TTC549 (cell line): ENCODE measurements at regions not wholly inside any gene's neighbourhood (a gene's known extent, or its start where the extent isn't known, plus 50 kb on each side); places are given as distances from the start of the nearest gene placed in this dataset.

ENCODE experiments used
- FAIRE-seq: peaks from 2 replicates; lab custom pipeline; 2012; peaks lifted over from hg19 to GRCh38; lab: Jason Lieb, UNC

DNA sequence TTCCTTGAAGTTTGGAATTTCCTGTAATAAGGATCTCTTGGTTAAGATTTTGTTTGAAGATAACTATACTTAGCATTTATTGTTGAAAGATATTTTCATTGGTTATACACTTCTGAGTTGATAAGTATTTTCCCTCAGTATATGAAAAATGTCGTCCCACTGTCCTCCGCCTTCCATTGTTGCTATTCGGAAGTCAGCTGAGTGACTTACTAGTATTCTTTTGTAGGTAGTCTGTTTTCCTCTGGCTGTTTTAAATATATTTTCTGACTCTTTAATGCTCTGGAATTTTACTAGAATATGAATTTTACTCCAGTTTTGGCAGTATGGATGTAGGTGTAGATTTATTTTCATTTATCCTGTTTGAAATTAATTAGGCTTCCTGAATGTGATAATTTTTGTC, 498.7 kb upstream of the NFIA start:
- no peak for FAIRE-seq

DNA sequence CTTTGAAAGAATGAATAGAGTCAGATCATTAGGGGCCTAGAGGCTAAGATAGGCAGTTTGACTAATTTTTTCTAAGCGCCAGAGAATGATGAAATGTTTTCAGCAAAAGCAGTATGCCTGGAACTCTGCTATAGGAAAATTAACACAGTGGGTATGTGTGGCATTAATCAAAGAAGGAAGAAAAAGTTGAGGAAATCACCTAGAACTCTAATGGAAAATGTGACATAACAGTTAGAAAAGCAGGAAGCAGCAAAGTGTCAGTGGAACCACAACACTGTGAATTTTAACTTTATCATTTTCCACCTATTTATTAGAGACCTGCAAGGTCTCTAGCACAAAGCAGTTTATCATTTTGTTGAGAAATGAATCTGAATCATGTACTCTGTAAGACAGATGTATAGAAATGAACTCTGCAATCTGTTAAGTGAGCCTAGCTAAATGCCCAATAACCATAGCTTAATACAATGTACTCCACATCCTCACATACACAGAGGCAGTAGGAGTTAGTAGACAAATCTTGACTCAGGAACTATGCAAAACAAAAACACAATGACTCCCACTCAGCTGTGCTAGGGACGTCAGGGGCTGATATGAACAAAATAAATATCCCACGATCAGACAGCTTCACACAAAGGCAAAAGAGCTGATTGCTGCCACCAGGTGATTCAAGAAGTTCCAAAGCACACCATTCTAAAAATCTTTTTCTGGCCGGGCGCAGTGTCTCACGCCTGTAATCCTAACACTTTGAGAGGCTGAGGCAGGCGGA, 500.7 kb upstream of the NFIA start:
- no peak for FAIRE-seq

DNA sequence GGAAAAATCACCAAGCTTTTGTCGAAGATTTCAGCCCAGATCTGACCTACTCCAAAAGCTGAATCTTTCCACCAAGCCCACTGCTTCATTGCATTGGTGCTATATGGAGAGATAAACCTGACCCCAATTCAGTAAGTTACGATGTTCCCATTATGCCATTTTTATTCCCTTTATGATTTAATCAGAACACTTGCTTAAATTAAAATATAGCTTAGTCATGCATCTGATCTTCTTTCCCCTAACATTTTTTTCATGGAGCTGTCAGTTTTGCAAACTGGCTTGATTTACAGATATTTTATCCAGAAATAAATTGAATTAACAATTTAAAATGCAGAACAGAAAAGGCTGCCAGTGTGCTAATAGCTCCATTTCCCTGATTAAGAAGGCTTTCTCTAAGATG, 503.5 kb upstream of the C1orf87 start:
- no peak for FAIRE-seq

DNA sequence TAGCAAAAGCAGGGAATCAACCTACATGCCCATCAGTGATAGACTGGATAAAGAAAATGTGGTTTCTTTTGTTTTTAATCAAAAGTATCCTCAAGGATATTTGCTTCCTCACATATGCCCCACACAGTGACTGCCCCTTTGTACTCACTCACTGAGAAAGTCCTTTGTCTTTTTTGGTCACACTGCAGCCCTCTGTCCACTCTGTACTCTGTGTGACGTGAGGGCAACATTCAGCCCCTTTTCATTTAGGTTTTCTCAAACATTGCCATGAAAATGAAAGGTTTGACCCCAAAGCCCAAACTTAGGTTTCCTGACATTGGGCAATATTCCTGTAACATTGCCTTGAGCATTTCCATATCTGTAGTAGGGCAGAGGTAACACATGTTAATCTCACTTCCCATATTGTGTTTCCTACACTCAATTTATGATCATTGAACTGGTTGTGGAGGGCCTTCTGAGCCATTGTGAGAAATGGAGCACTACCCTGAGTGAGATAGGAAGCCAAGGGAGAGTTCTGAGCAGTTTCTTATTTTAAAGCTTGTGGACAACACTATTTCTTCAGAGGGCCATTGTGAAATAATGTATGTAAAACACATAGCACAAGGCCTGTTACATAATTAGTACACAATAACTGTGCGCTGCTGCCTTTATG, 501.9 kb upstream of the C1orf87 start:
- no peak for FAIRE-seq

DNA sequence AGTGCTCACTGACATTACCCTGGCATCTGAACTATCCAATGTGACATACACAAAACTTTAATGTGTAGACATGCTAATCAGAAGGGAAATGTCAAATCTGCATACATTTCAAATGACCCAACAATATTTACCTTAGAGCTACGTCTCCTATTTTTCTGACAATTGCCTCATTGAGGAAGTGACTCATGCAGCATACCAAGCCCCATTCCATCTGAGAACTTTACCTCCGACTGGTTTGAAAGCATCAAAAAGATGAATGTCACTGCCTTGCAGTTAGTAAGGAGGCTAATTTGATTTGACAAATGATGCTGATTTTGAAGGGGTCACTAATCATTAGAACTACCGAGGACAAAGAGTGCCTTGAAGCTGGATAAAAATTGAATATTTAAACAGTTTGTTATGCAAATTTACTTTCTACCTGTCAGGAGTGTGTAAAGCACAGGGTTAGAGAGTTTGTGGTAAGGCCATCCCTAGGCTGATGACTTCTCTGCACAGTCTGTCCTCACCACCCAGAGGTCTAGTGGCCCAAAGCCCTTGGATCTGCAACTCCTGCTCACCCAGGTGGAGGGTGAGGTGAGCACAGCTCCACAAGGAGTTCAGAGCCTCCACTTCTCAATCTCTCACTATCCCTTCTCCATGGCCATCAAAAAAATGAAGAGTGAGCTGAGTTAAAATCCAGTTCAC, 500.3 kb upstream of the C1orf87 start:
- FAIRE-seq, result no peak

DNA sequence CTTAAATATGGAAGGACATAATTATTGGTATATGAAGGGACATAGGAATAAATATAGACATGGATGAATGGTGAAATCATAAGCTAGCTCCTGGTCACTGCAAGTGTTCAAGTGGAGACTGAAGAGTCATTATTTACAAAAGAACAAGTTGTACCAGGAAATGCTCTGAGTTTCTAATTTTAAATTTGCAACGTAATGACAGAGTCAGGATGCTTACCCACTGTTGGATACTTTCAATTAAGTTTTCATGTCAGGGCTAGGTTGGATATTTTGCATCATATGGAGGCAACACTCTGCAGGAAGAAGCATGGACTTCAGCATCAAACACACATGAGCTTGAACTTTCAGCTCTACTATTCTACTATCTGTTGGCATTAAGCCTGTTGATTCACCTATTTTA, 499.6 kb upstream of the C1orf87 start:
- no peak for FAIRE-seq

DNA sequence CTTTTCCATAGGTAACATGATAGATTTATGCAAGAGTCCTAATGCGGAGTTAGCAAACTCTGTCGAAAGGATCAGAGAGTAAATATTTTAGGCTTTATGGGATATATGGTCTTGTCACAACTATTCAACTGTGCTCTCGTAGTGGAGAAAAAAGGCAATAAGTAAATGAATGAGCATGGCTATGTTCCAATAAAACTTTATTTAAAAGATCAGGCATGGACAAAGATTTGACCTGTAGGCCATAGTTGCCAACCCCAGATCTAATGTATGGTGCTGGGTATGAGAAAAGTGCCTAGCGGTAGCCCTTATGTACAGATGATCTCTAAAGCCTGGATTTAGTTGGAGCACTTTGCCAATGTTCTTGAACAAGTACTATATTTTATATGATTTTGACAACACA, 498.8 kb upstream of the C1orf87 start:
- no peak for FAIRE-seq

DNA sequence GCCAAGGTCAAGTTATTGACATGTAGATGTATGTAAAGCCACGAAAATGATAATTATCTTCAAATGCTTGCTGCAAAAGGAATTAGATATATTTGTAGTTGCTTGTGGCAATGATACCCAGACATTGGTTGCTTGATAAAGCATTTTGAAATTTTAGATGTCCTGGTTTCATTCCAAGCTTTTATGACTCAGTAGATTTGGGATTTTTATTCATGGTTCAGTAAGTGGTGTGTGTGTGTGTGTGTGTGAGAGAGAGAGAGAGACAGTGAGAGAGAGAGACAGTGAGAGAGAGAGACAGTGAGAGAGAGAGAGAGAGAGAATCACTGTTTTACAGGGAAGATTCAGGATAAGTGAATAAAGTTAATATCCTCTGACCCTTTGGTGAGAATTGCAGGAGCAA, 498.2 kb upstream of the C1orf87 start:
- no peak for FAIRE-seq

DNA sequence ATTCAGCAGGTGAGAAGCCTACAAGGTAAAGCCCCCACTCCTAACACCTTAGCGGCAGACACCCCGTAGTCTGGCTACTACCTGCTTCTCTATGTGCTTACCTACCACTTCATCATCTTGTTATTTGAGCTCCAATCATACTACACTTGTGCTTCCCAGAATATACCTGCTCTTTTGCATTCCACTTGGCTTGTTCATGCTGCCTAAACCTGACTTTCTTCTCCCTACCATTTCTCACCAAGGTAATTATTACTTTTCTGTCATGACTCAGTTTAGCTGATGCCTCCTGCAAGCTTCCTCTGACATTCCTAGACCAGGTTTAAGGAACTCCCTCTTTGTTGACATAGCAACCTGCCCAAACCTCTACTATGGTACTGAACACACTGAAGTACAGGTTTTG, 495.6 kb upstream of the C1orf87 start:
- FAIRE-seq, result no peak

DNA sequence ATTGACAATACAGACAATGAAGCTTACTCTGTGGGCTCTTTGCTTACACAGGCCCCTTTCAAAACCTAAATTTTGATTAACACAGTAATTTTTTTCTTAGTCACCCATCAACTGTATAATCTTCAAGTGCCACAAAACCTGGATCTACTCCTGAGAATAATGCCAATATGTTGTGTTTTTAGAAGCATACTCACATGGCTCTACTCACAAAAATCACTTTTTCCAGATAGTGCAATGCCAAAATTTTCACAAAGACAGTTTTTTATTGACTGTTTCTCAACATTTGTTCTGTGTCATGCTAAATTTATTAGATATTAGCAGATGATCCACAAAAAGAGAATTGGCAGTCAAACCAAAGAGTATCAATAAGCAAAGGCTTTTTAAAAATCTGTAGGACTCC, 493.7 kb upstream of the C1orf87 start:
- FAIRE-seq, result no peak

DNA sequence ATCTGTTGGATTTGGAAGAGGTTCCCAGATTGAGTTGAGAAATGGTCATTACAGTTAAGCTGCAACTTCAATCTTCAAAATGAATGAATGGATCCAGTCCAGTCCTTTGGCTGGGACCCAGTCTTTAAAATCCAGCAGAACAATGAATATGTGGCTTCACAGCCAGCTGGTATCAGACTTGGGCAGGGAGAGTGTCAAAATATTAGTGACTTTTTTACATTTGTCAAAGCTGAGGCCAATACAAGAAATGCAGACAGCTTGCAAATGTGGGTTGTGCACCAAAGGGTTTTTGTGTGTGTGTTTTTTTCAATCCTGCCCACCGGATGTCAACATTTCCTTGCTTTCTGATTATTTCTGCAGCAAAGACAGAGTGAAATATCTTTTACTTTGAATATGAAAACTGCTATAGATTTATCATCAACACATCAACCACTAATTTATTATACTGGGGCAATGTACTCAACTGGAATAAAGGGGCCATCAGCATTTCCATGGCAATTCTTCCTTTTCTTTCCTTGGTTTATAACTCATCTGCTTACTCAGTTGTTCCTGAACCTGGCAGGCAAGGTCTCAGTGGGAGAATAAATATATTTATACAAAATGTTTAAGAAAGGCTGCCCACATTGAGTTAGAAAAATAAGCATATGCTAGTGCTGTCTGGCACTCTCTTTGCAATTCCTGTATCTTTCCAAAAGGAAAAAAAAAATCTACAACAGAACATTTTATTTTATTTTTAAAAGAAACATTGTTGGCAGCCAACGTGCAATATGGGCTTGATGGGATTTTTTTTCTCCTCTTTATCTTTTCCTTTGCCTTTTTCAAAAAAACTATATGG, 491.6 kb upstream of the C1orf87 start:
- no peak for FAIRE-seq

DNA sequence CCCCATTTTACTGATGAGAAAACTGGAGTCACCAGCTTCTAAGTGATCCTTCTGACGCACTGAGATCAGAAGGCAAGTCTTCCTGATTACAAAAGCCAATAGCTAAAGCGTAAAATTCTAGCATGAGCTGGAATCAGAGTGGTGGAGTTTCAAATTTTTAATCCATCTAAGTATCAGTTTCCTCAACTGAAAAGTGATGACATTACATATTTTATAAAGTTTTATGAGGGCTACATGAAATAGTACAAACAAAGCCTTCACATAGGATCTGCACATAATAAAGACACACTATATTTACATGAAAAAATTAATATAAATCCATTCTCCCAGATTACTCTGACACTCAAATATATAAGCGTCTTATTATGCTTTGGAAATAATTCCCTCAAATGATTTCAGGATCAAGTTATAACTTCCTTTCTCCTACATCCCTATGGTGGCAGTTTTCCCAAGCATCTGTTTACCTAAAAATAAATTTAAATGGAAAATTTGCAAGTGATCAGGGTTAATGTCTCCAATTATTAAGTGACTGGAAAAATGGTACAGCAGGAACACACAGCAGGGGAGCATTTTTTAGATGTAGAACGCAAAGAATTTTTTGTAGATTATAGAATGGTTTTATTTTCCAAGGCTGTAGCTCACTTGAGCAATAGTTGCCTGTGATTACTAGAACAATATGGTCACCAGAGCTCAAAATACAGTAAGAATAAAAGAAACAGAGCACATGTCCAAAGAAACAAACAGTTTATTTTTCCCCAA, 490.4 kb upstream of the C1orf87 start:
- FAIRE-seq, result no peak

DNA sequence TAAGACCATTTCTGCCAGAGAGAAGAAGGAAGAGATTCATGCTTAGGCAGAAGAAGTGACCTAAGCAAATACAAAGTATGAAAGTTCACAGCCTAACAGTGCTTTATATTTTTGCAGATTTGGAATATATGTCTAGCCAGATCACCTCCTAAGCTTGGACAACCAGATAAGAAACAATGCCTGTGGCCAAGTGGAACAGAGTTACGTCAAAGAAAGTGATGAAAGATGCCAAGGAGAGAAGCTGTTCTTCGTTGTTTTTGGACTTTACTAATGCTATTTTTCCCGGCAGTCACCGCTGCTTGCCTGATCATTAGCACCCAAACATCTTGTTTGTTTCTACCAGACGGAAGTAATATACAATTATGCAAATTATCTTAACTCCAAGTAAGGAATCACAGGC, 489.2 kb upstream of the C1orf87 start:
- FAIRE-seq, result no peak

DNA sequence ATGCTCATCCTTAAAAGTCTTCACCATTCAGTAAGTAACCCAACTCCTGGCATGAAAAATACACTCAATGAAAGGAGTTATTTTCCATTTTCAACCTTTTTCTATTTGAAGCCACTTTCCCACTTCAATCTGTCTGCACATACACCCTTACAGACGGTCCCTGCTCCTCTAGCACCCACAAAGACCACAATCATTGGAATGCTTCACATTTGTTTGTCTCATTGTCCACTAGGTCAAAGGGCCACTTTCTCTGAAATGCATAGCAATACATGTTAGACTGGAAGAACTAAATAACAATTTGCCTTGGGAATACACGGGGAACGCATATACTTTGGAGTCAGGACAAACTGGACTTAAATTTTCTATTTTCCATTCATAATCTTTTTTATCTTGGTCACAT, 487.1 kb upstream of the C1orf87 start:
- FAIRE-seq, result no peak

DNA sequence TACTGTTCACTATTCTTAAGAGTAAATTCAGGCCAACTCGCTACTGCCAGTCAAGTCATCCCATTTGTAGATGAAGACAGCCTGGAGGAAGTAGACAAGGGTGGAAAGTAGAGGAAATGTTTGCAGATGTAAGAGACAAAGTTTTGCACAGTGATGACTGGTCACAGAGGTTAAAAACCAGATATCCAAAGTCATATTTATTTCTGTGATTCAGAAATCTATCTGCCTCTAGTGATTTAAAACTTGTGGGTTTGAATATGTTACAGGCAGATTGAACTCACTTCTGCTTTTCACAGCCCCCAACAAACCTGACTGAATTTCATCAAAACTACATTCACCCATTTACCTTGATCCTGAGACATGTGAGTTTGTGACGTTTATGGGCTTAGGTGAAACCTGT, 484.7 kb upstream of the C1orf87 start:
- no peak for FAIRE-seq

DNA sequence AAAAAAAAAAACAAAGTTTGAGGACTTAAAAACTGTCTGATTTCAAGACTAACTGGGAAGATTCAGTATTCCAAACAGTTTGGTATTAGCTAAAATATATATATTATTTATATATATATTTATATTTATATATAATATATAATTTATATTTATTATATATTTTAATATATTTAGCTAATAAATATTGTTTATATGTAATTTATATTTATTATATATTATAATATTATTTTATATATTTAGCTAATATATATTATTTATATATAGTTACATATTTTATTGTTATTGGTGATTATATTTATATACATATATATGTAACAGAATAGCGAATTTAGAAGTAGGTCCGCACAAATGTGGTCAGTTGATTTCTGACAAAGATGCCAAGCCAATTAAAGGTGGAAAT, 480.2 kb upstream of the C1orf87 start:
- FAIRE-seq, result peak; percentile 87

DNA sequence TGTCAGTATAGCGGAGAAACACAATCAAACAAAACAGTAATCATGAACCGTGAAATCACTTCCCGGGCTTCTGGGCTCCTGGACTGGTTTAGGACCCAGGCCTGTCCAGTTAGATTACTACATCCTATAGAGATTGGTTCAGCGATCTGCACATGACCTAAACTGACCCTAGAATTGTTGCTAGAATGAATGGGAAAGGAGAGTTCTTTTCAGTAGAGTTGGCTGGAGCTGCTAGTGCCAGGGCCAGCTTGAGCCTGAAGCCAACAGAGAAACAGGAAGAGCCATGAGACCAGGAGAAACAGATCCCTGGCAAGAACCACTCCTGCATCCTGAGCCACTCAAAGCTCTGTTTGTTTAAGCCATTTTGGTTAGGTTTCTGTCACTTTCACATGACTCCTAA, 474.3 kb upstream of the C1orf87 start:
- no peak for FAIRE-seq

DNA sequence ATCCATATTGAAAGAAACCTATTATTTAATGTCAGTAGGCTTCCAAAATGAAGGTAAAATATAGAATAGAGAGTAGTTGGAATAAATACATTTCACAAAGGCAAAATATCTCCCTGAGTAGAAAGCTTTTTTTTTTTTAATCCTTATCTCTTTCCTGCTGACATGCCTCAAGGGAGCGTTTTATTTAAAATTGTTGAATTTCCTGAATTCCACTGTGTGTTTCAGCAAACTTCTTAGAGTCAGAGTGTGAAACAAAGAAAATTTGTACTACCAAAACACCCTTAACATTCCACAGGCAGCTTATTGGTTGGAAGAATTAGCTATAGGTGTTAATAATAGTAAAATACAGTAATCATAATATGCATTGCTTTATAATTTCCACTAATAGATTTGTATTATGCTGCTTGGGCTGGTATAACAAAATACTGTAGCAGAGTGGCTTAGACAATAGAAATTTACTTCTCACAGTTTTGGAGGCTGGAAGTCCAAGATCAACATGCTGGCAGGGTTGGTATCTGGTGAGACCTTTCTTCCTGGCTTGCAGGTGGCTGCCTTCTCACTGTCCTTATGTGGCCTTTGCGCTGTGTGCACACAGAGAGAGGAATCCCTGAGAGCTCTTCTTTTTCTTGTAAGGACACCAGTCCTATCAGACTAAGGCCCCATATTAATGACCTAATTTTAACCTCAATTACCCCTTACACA, 468.4 kb upstream of the C1orf87 start:
- FAIRE-seq, result no peak

DNA sequence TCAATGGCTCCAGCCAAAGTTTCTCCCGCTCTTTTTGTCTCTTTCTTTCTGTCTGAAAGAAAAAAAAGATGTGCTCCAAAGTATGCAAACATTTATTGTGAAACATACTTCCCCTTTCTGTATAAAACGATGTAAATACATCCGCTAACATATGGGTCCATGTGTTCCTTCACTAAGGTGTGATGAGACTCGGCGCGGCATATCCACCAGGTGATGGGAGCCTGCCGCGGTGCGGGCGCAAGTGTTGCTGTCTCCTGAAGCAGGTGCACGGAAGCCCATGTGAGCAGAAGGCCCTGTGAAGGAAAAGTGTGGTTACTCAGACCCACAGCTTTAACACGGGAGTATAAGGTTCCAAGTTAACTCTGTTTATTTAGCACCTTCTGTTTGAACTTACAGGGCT, 466.6 kb upstream of the C1orf87 start:
- no peak for FAIRE-seq

DNA sequence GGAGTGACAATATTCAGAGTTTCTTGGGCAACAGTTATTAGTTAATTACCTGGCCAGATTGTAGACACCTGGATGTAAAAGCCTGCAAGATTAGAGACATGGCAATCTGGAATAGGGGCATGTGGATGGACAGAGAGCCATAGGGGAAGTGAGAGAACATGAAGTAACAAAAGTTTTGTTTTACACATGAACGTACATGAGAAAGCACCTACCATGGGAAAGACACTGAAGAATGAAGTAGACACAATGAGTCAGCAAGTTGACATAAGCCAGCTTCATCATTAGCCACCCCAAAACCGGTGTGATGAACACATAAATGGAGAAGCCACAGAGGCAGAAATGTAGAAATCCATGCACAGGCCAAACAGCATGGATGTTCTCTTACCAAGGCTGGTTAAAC, 462.1 kb upstream of the C1orf87 start:
- no peak for FAIRE-seq

DNA sequence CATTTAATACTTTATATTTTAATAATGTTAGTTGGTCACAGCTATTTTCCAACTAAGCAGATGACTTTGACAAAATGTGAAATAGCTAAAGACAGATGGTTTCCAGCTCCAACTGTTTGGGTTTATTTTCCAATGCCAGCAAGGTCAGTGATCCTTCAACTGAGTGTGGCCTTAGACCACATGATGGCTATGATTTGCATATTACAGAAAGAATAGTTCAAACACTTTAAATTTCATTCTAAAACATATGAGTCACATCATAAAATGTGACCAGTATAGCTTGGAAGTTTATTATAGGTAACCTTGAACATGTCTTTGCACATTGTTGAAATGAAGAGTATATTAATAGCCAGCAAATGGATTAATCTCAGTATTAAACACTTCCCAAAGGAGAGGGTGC, 454.0 kb upstream of the C1orf87 start:
- FAIRE-seq, result no peak
